ENCODE measurements at regions not wholly inside any gene's neighbourhood (a gene's known extent, or its start where the extent isn't known, plus 50 kb on each side); places are given as distances from the start of the nearest gene placed in this dataset.

DNA sequence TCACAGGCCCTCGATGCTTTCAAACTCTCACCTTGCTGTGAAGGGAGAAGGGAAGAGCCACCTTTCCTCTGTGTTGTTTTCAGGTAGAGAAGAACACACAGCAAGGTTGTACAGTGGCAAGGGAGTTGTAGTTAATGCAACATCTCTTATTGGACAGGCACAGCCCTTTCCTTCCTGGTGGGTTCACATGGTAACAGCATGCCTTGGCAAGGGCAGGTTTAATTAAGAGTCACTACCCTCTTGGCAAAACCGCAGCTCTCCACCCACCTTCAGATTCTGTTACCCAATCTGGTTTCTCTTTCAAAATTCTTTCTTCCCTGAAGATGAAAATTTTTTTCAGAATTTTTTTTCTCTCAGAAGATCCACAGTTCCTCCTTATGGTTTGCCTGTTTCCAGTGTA, 253.1 kb downstream of the TLR4 start:
- ChIA-PET CTCF (interaction anchor here (1.1 kb wide), 1 partner anchor 30 kb away, joined by 3 read pairs; no protein-coding TSS in a partner anchor), POLR2A (no interaction called here)
- Mint-ChIP-seq H3K4me1 (peaks cover 16% of the 10 kb centered on the region), H3K27me3 (ENCODE audit: low read depth) (no peaks in the 10 kb centered on the region), H3K9me3 (no peaks in the 10 kb centered on the region), H3K27ac (no peak overlapping the region), H3K36me3 (no peaks in the 10 kb centered on the region), H3K4me3 (no peak overlapping the region)
- ATAC-seq: no peak
- no peak for DNase-seq (ENCODE audit: low spot score)
- TF ChIP-seq CBFB (CRISPR knock-in tag; IDR thresholded peaks at IDR 0.05; ENCODE audit: low read depth) (no peak), MXD4 (CRISPR knock-in tag; IDR thresholded peaks at IDR 0.05; ENCODE audit: borderline replicate concordance) (no peak), ZNF138 (CRISPR knock-in tag; conservative IDR thresholded peaks at IDR 0.05) (no peak), ATF1 (CRISPR knock-in tag; IDR thresholded peaks at IDR 0.05) (no peak)
- TF ChIP-seq, protein P1, sequence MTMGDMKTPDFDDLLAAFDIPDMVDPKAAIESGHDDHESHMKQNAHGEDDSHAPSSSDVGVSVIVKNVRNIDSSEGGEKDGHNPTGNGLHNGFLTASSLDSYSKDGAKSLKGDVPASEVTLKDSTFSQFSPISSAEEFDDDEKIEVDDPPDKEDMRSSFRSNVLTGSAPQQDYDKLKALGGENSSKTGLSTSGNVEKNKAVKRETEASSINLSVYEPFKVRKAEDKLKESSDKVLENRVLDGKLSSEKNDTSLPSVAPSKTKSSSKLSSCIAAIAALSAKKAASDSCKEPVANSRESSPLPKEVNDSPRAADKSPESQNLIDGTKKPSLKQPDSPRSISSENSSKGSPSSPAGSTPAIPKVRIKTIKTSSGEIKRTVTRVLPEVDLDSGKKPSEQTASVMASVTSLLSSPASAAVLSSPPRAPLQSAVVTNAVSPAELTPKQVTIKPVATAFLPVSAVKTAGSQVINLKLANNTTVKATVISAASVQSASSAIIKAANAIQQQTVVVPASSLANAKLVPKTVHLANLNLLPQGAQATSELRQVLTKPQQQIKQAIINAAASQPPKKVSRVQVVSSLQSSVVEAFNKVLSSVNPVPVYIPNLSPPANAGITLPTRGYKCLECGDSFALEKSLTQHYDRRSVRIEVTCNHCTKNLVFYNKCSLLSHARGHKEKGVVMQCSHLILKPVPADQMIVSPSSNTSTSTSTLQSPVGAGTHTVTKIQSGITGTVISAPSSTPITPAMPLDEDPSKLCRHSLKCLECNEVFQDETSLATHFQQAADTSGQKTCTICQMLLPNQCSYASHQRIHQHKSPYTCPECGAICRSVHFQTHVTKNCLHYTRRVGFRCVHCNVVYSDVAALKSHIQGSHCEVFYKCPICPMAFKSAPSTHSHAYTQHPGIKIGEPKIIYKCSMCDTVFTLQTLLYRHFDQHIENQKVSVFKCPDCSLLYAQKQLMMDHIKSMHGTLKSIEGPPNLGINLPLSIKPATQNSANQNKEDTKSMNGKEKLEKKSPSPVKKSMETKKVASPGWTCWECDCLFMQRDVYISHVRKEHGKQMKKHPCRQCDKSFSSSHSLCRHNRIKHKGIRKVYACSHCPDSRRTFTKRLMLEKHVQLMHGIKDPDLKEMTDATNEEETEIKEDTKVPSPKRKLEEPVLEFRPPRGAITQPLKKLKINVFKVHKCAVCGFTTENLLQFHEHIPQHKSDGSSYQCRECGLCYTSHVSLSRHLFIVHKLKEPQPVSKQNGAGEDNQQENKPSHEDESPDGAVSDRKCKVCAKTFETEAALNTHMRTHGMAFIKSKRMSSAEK (CRISPR knock-in tag; IDR thresholded peaks at IDR 0.05; ENCODE audit: borderline replicate concordance): no peak
- TF ChIP-seq, protein P2, sequence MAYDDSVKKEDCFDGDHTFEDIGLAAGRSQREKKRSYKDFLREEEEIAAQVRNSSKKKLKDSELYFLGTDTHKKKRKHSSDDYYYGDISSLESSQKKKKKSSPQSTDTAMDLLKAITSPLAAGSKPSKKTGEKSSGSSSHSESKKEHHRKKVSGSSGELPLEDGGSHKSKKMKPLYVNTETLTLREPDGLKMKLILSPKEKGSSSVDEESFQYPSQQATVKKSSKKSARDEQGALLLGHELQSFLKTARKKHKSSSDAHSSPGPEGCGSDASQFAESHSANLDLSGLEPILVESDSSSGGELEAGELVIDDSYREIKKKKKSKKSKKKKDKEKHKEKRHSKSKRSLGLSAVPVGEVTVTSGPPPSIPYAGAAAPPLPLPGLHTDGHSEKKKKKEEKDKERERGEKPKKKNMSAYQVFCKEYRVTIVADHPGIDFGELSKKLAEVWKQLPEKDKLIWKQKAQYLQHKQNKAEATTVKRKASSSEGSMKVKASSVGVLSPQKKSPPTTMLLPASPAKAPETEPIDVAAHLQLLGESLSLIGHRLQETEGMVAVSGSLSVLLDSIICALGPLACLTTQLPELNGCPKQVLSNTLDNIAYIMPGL (CRISPR knock-in tag; IDR thresholded peaks at IDR 0.05): no peak
- TF ChIP-seq, protein P3, sequence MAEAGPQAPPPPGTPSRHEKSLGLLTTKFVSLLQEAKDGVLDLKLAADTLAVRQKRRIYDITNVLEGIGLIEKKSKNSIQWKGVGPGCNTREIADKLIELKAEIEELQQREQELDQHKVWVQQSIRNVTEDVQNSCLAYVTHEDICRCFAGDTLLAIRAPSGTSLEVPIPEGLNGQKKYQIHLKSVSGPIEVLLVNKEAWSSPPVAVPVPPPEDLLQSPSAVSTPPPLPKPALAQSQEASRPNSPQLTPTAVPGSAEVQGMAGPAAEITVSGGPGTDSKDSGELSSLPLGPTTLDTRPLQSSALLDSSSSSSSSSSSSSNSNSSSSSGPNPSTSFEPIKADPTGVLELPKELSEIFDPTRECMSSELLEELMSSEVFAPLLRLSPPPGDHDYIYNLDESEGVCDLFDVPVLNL (CRISPR knock-in tag; IDR thresholded peaks at IDR 0.05; ENCODE audit: borderline replicate concordance, low read depth): no peak

DNA sequence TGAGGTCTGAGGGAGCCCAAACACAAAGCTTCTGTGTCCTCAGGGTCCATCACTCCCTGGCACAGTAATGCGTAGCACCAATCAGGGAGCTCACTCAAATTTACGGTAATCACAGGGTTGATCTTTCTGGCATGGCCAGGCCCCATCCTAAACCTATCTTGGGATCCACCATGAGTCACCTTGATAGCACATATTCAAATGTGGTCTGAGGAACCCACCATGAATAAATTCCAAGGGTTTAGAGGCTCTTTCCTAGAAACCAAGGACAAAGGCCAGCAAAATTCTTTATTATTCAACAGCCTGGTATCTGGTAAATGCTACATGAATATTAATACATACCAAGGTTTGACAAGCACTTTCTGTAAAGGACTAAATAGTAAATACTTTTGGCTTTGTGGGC, 254.5 kb downstream of the TLR4 start:
- DNase-seq (ENCODE audit: low spot score) (no peak), ATAC-seq (peak; percentile 57)
- Mint-ChIP-seq H3K27me3 (ENCODE audit: low read depth) (no peaks in the 10 kb centered on the region), H3K4me3 (no peak overlapping the region), H3K9me3 (no peaks in the 10 kb centered on the region), H3K27ac (no peak overlapping the region), H3K36me3 (no peaks in the 10 kb centered on the region), H3K4me1 (peaks cover 24% of the 10 kb centered on the region)
- TF ChIP-seq, protein P4, sequence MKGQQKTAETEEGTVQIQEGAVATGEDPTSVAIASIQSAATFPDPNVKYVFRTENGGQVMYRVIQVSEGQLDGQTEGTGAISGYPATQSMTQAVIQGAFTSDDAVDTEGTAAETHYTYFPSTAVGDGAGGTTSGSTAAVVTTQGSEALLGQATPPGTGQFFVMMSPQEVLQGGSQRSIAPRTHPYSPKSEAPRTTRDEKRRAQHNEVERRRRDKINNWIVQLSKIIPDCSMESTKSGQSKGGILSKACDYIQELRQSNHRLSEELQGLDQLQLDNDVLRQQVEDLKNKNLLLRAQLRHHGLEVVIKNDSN (CRISPR knock-in tag; IDR thresholded peaks at IDR 0.05): no peak
- TF ChIP-seq ZNF232 (CRISPR knock-in tag; IDR thresholded peaks at IDR 0.05) (no peak), IRF2 (CRISPR knock-in tag; IDR thresholded peaks at IDR 0.05; ENCODE audit: borderline replicate concordance, low read depth) (no peak), ZNF396 (CRISPR knock-in tag; IDR thresholded peaks at IDR 0.05; ENCODE audit: borderline replicate concordance) (no peak), FOXJ3 (CRISPR knock-in tag; IDR thresholded peaks at IDR 0.05; ENCODE audit: borderline replicate concordance) (no peak), ZNF423 (CRISPR knock-in tag; IDR thresholded peaks at IDR 0.05) (no peak), NR3C1 (CRISPR knock-in tag; conservative IDR thresholded peaks at IDR 0.05; ENCODE audit: low read depth) (no peak)
- TF ChIP-seq, protein P2 (CRISPR knock-in tag; IDR thresholded peaks at IDR 0.05): no peak
- TF ChIP-seq, protein P5, sequence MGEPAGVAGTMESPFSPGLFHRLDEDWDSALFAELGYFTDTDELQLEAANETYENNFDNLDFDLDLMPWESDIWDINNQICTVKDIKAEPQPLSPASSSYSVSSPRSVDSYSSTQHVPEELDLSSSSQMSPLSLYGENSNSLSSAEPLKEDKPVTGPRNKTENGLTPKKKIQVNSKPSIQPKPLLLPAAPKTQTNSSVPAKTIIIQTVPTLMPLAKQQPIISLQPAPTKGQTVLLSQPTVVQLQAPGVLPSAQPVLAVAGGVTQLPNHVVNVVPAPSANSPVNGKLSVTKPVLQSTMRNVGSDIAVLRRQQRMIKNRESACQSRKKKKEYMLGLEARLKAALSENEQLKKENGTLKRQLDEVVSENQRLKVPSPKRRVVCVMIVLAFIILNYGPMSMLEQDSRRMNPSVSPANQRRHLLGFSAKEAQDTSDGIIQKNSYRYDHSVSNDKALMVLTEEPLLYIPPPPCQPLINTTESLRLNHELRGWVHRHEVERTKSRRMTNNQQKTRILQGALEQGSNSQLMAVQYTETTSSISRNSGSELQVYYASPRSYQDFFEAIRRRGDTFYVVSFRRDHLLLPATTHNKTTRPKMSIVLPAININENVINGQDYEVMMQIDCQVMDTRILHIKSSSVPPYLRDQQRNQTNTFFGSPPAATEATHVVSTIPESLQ (CRISPR knock-in tag; IDR thresholded peaks at IDR 0.05): no peak
- TF ChIP-seq, protein P6, sequence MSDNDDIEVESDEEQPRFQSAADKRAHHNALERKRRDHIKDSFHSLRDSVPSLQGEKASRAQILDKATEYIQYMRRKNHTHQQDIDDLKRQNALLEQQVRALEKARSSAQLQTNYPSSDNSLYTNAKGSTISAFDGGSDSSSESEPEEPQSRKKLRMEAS (CRISPR knock-in tag; IDR thresholded peaks at IDR 0.05): no peak
- TF ChIP-seq, protein P7, sequence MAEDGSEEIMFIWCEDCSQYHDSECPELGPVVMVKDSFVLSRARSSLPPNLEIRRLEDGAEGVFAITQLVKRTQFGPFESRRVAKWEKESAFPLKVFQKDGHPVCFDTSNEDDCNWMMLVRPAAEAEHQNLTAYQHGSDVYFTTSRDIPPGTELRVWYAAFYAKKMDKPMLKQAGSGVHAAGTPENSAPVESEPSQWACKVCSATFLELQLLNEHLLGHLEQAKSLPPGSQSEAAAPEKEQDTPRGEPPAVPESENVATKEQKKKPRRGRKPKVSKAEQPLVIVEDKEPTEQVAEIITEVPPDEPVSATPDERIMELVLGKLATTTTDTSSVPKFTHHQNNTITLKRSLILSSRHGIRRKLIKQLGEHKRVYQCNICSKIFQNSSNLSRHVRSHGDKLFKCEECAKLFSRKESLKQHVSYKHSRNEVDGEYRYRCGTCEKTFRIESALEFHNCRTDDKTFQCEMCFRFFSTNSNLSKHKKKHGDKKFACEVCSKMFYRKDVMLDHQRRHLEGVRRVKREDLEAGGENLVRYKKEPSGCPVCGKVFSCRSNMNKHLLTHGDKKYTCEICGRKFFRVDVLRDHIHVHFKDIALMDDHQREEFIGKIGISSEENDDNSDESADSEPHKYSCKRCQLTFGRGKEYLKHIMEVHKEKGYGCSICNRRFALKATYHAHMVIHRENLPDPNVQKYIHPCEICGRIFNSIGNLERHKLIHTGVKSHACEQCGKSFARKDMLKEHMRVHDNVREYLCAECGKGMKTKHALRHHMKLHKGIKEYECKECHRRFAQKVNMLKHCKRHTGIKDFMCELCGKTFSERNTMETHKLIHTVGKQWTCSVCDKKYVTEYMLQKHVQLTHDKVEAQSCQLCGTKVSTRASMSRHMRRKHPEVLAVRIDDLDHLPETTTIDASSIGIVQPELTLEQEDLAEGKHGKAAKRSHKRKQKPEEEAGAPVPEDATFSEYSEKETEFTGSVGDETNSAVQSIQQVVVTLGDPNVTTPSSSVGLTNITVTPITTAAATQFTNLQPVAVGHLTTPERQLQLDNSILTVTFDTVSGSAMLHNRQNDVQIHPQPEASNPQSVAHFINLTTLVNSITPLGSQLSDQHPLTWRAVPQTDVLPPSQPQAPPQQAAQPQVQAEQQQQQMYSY (CRISPR knock-in tag; IDR thresholded peaks at IDR 0.05): no peak
- TF ChIP-seq, protein P8, sequence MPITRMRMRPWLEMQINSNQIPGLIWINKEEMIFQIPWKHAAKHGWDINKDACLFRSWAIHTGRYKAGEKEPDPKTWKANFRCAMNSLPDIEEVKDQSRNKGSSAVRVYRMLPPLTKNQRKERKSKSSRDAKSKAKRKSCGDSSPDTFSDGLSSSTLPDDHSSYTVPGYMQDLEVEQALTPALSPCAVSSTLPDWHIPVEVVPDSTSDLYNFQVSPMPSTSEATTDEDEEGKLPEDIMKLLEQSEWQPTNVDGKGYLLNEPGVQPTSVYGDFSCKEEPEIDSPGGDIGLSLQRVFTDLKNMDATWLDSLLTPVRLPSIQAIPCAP (CRISPR knock-in tag; IDR thresholded peaks at IDR 0.05): no peak
- CTCF ChIA-PET: no interaction called here
- POLR2A ChIA-PET: no interaction called here

All from WTC11 (cell line).